ENCODE measurements at regions not wholly inside any gene's neighbourhood (a gene's known extent, or its start where the extent isn't known, plus 50 kb on each side); places are given as distances from the start of the nearest gene placed in this dataset.

DNA sequence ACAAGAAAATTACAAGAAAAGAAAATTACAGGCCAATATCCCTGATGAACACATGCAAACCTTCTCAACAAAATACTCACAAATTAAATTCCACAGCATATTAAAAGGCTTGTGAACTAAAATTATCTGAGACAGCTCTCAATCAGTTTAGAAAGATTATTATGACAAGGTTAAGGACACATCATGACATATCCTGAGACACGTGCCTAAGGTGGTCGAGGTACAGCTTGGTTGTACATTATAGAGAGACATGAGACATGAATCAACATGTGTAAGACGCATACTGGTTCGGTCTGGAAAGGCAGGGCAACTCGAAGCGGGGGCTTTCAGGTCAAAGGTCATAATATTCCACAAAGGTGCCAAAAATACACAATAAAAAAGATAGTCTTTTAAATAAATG lies 598.3 kb upstream of the REG3G start:
- DNase-seq: no peak

DNA sequence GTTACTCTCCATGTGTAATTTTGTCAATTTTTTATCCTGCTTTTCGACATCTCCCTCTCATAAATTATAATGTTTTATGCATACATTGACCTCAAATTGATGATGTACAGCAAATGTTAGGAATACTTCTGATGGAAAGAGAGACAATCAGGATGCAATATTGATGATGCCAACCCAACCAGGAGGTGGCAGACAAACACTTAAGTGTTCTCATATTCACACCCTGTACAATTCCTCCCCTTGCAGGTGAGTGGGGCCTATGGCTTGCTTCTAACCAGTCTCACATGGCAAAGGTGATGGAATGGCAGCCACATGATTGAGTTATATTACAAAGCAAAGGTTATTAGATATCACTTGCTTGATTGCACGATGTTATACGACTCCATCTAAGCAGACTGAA lies 594.3 kb upstream of the REG3G start:
- DNase-seq: no peak

DNA sequence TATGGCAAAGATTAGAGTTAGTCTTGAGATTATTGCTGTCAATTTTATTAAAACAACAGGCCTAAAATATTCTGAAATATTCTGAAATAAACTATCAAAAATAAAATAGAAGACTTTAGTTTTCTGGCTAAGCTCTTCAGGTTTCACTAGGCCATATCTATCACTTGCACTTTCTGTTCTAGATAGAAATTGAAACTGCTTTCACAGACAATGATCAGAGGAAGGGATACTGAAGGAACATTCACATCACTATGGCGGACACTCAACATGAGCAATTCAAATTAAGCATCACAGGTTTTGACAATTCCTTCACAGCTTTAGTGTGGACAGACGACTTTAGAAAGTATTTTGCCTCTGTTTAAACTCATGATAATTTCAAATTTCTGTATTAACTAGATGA lies 586.4 kb upstream of the REG3G start:
- no peak for DNase-seq

GRCh38 chr2:78455586-78455985 lies 569.9 kb upstream of the REG3G start:
- no peak for DNase-seq

GRCh38 chr2:78457269-78457668 lies 568.2 kb upstream of the REG3G start:
- DNase-seq: no peak

DNA sequence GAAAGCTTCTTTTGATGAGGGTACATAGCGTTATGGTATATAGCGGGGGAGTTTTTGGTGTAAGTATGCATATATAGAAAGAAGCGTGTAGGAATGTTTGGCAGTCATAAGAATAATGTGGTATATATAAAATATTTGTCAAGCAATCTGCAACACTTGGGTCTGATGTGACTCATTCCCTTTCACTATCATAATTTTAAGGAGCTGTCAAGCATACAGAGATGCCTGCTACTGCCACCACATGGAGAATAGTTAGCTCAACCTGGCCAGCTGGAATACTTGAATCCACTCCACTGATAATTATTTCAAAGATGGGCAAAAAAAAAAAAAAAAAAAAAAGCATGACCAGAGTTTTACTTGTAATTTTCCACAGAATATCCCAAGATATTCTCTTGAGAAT lies 559.8 kb upstream of the REG3G start:
- DNase-seq: peak in 9 of 58 donors; percentile 0 to 34 (median 5)

DNA sequence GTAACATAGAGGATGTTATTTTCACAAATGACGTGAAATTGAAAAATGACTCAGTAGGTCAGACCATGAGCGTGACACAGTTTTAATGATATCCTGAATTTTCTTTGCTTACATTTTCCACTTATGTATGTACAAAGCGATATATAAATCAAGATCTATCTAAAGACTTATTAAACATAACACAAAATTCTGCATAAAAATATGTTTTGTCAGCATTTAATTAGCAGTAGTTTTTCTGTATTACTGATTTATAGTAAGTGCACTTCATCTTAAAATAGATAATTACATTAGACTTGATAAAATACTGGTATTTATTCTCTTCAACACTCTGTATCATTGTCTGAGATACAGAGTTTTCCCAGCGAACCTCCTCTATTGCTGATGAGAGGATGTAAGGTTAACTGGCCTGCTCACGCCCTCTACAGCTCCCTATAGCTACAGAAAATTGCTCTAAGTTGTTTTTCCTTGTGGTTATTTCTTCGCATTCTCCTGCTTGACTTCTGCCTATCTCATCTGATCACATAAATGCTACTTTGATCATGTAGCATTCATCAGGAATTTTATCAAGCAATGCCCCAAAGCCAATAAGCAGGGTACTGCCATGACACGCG lies 548.8 kb upstream of the REG3G start:
- no peak for DNase-seq

GRCh38 chr2:78486565-78486964 lies 538.9 kb upstream of the REG3G start:
- no peak for DNase-seq

DNA sequence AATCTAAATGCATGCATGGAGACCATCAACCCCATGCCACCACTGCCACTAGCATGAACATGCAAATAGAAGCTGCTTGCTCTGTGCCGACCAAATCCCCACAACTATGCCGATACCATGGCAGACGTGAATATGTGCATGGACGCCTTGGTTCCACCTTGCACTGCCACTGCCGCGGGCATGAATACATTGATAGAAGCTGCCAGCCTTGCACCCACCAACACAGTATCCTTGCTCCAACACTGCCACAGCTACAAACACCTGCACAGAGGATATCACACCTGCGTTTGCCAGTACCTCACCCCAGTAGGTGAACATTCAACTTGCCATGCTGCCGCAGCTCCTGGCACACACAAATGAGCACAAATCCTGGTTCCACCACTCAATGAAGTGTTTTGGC lies 527.4 kb upstream of the REG3G start:
- no peak for DNase-seq

- no peak for DNase-seq
These were observed 519.2 kb upstream of the REG3G start for GRCh38 chr2:78506301-78506700.

DNA sequence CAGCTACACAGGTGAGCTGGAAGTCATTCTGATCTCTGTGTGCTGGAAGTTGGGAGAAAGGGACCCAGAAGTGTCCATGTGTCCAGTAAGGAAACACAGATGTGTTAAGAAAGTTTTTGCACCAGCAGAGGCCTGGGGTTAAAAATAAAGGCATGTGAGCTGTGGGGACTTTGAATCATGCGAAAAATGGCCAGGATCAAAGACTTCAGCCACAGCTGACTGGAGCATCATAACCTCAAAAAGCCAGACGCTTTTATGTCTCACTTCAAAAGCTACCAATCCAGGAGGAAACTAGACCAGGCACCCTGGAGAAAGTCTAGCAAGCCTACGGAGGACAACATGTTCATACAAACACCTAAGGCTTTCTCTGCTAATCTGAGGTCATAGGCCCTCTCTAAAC lies 503.6 kb upstream of the REG3G start:
- no peak for DNase-seq

GRCh38 chr2:78532762-78533379 lies 492.6 kb upstream of the REG3G start:
- DNase-seq: no peak

GRCh38 chr2:78535395-78535794 lies 490.1 kb upstream of the REG3G start:
- no peak for DNase-seq

- no peak for DNase-seq
These were observed 487.2 kb upstream of the REG3G start for GRCh38 chr2:78538322-78538721.

DNA sequence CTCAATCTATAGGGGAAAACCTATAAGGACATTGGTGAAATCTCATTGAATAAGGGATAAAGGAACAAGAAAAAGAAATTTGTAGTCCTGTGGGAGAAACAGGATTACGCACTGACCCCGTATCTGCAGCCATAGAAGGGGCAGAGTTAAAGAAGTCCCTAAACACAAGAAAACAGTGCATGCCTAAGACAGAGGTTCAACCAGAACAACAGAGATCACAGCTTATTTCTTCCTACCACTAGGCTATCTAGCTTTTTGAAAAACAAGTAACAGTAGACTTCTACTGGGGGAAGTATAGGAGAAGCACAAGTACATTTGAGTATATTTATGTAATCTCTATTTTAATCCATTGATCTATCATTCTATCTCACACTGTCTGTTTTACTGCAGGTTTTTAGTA lies 485.2 kb upstream of the REG3G start:
- DNase-seq: no peak

DNA sequence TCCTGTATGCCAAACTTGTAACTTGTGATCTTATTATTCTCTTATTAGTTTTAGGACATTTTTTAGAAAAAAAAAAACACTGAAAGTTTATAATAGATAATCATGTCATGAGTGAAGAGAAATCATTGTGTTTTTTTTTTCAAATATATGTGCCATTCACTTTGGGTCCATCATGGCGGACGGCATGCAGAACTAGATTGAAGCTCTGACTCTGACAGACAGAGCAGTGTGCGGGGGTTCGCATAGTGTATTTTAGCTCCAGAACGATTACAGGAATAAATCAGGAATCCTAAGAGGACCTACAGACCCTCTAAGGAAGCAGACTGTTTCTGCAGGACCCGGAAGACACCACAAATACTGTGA lies 484.4 kb upstream of the REG3G start:
- no peak for DNase-seq

GRCh38 chr2:78541451-78542267 lies 483.8 kb upstream of the REG3G start:
- DNase-seq: no peak

GRCh38 chr2:78546843-78547242 lies 478.7 kb upstream of the REG3G start:
- no peak for DNase-seq

DNA sequence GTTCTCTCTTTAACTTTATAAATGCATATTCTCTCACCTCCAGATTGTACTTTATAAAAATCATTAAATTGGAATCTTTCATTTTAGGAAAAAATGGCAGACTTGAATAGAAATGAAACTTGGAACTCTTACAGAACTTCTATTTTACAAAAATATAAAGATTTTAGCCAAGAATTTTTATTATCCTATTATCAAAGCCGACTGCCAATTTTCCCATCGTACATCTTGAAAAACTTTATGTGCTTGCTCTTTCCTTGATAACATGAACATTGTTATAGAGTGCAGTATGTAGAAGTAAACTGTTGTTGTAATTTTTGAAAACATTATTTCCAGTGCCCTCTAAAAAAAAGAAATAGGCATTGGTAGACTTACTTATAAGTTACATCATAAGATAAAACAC lies 475.7 kb upstream of the REG3G start:
- no peak for DNase-seq

- DNase-seq: no peak
These were observed 471.4 kb upstream of the REG3G start for GRCh38 chr2:78553866-78554647.

- peak in 1 of 58 donors; percentile 4 for DNase-seq
These were observed 463.6 kb upstream of the REG3G start for GRCh38 chr2:78561876-78562275.

GRCh38 chr2:78564666-78565065 lies 460.8 kb upstream of the REG3G start:
- no peak for DNase-seq
